H1 (cell line): ENCODE measurements at regions not wholly inside any gene's neighbourhood (a gene's known extent, or its start where the extent isn't known, plus 50 kb on each side); places are given as distances from the start of the nearest gene placed in this dataset.

Experiments used
- CTCF ChIA-PET: fragments of 300-600 bp; sonication (Branson Sonifier 250); formaldehyde crosslinking; loops from one replicate; lab custom pipeline; 2021; ENCODE audit not compliant: partially characterized antibody; lab: Charles Lee
- POLR2A ChIA-PET: fragments of 300-600 bp; sonication (Branson Sonifier 250); formaldehyde crosslinking; loops from one replicate; lab custom pipeline; 2021; ENCODE audit warnings: inconsistent platforms; ENCODE audit not compliant: partially characterized antibody; lab: Charles Lee
- DNase-seq, 2 experiments: peaks; one replicate each; pipeline versions ENCODE4 v3.0.0 to v3.0.0-alpha.2; 2010 to 2022; ENCODE audit warnings: low spot score in 2 of 2, low read depth in 1 of 2, mixed read lengths in 1 of 2
- FAIRE-seq: peaks from 2 replicates; lab custom pipeline; 2011; peaks lifted over from hg19 to GRCh38; lab: Jason Lieb, UNC
- H2AFZ ChIP-seq: 2 replicates; pipeline ENCODE4 v1.8.1; 2012; ENCODE audit warnings: low read length, inconsistent platforms
- H2AK5ac ChIP-seq: 2 replicates; pipeline ENCODE4 v1.6.1; 2013; ENCODE audit warnings: low read depth, low read length
- H2BK120ac ChIP-seq: replicated peaks from 2 replicates; pipeline ENCODE3; 2013; ENCODE audit warnings: low read depth, low read length, inconsistent platforms
- H2BK12ac ChIP-seq: 2 replicates; pipeline ENCODE4 v1.6.1; 2013; ENCODE audit warnings: low read depth, low read length
- H2BK15ac ChIP-seq: 2 replicates; pipeline ENCODE4 v1.6.1; 2013; ENCODE audit warnings: low read length
- H2BK20ac ChIP-seq: 2 replicates; pipeline ENCODE4 v1.6.1; 2013; ENCODE audit warnings: low read length
- H2BK5ac ChIP-seq: 2 replicates; pipeline ENCODE4 v1.6.1; 2013; ENCODE audit warnings: low read depth, low read length
- H3K14ac ChIP-seq: 2 replicates; pipeline ENCODE4 v1.6.1; 2013; ENCODE audit warnings: inconsistent platforms; ENCODE audit not compliant: insufficient read length
- H3K18ac ChIP-seq: 2 replicates; pipeline ENCODE4 v1.6.1; 2013; ENCODE audit warnings: low read length; ENCODE audit errors: extremely low read depth
- H3K23ac ChIP-seq: 2 replicates; pipeline ENCODE4 v1.6.1; 2013; ENCODE audit warnings: inconsistent platforms; ENCODE audit not compliant: insufficient read length
- H3K23me2 ChIP-seq: 2 replicates; pipeline ENCODE4 v1.6.1; 2013; ENCODE audit warnings: low read depth, low read length
- H3K27ac ChIP-seq: 2 replicates; pipeline ENCODE4 v1.6.1; 2011; ENCODE audit warnings: low read depth, low read length, inconsistent platforms
- H3K27me3 ChIP-seq, 4 experiments: replicated peaks in 1 of 4; 1 replicate in 1 of 4; 2 replicates in 3 of 4; pipeline versions ENCODE4 v1.6.1 to v1.8.1; 2011 to 2013; ENCODE audit warnings: low read length in 3 of 4, mild to moderate bottlenecking in 3 of 4, inconsistent platforms in 2 of 4, mixed read lengths in 2 of 4, moderate library complexity in 1 of 4; ENCODE audit not compliant: control insufficient read depth in 3 of 4, insufficient read depth in 3 of 4; ENCODE audit errors: extremely low read depth in 1 of 4
- H3K36me3 ChIP-seq, 4 experiments: 2 replicates each; pipeline versions ENCODE4 v1.6.1 to v1.8.1; 2011 to 2013; ENCODE audit warnings: mild to moderate bottlenecking in 4 of 4, low read length in 3 of 4, moderate library complexity in 2 of 4, control low read depth in 1 of 4, inconsistent platforms in 1 of 4; ENCODE audit not compliant: insufficient read depth in 4 of 4, control insufficient read depth in 2 of 4
- H3K4ac ChIP-seq: replicated peaks from 2 replicates; pipeline ENCODE3; 2013; ENCODE audit warnings: low read length, low read depth, mixed read lengths, inconsistent platforms; ENCODE audit not compliant: insufficient read length
- H3K4me1 ChIP-seq, 4 experiments: replicated peaks in 1 of 4; 1 replicate in 1 of 4; 2 replicates in 3 of 4; pipeline versions ENCODE4 v1.6.1 to v1.8.1; 2011 to 2013; ENCODE audit warnings: low read length in 3 of 4, inconsistent platforms in 2 of 4, mixed read lengths in 1 of 4; ENCODE audit not compliant: insufficient read depth in 4 of 4, control insufficient read depth in 3 of 4
- H3K4me2 ChIP-seq, 2 experiments: 2 replicates each; pipeline versions ENCODE4 v1.6.1 to v1.8.1; 2011 to 2013; ENCODE audit warnings: low read depth in 2 of 2, low read length in 2 of 2, control low read depth in 1 of 2, inconsistent platforms in 1 of 2, mild to moderate bottlenecking in 1 of 2; ENCODE audit not compliant: insufficient read depth in 1 of 2
- H3K4me3 ChIP-seq, 4 experiments: fragments of 200-600, 300-600 bp in 1 of 4; sonication (generic), shearing (Covaris generic), sonication (Bioruptor Twin) in 1 of 4; 2 replicates each; pipeline versions ENCODE4 v1.5.1 to v1.8.1; 2011 to 2016; ENCODE audit warnings: low read length in 4 of 4, low read depth in 3 of 4, control low read depth in 2 of 4, inconsistent platforms in 2 of 4, mild to moderate bottlenecking in 2 of 4, mixed read lengths in 1 of 4, moderate library complexity in 1 of 4; ENCODE audit not compliant: insufficient read depth in 2 of 4; ENCODE audit errors: extremely low read depth in 1 of 4
- H3K56ac ChIP-seq: replicated peaks from 2 replicates; pipeline ENCODE3; 2013; ENCODE audit warnings: low read depth, mild to moderate bottlenecking, mixed read lengths, low read length, inconsistent platforms; ENCODE audit not compliant: insufficient read length
- H3K79me1 ChIP-seq: 2 replicates; pipeline ENCODE4 v1.6.1; 2013; ENCODE audit warnings: low read depth, low read length, control low read depth
- H3K79me2 ChIP-seq, 2 experiments: 2 replicates each; pipeline versions ENCODE4 v1.6.1 to v1.8.1; 2012 to 2013; ENCODE audit warnings: low read length in 2 of 2, mild to moderate bottlenecking in 2 of 2, inconsistent platforms in 1 of 2; ENCODE audit not compliant: insufficient read depth in 2 of 2, control insufficient read depth in 1 of 2
- H3K9ac ChIP-seq, 4 experiments: replicated peaks in 1 of 4; 1 replicate in 1 of 4; 2 replicates in 3 of 4; pipeline versions ENCODE4 v1.6.1 to v1.8.1; 2011 to 2013; ENCODE audit warnings: low read depth in 3 of 4, low read length in 3 of 4, control low read depth in 2 of 4, mild to moderate bottlenecking in 2 of 4, moderate library complexity in 2 of 4, inconsistent platforms in 1 of 4; ENCODE audit errors: extremely low read depth in 1 of 4
- H3K9me3 ChIP-seq, 2 experiments: 2 replicates each; pipeline versions ENCODE4 v1.6.1 to v1.8.1; 2012 to 2013; ENCODE audit warnings: mild to moderate bottlenecking in 2 of 2, moderate library complexity in 2 of 2, control low read depth in 1 of 2, inconsistent platforms in 1 of 2, low read depth in 1 of 2, low read length in 1 of 2, mixed read lengths in 1 of 2; ENCODE audit not compliant: insufficient read depth in 2 of 2
- H4K20me1 ChIP-seq, 2 experiments: replicated peaks in 1 of 2; 2 replicates each; pipeline versions ENCODE3 to v1.8.1; 2011 to 2013; ENCODE audit warnings: inconsistent platforms in 2 of 2, low read length in 2 of 2, mild to moderate bottlenecking in 1 of 2; ENCODE audit not compliant: insufficient read depth in 2 of 2, control insufficient read depth in 1 of 2
- H4K5ac ChIP-seq: 2 replicates; pipeline ENCODE4 v1.6.1; 2013; ENCODE audit warnings: low read length, low read depth, mixed read lengths, inconsistent platforms; ENCODE audit not compliant: insufficient read length
- H4K8ac ChIP-seq: 2 replicates; pipeline ENCODE4 v1.8.0; 2013; ENCODE audit warnings: mild to moderate bottlenecking, moderate library complexity, low read length, inconsistent platforms; ENCODE audit not compliant: insufficient read depth; ENCODE audit errors: extremely low read depth
- H4K91ac ChIP-seq: replicated peaks from 2 replicates; pipeline ENCODE3; 2013; ENCODE audit warnings: low read length, mixed read lengths, inconsistent platforms; ENCODE audit not compliant: insufficient read length
- ATF2 ChIP-seq: IDR thresholded peaks from 2 replicates; pipeline ENCODE4 v1.6.1; 2012; ENCODE audit warnings: low read length, inconsistent platforms
- CHD1 ChIP-seq: IDR thresholded peaks from 2 replicates; pipeline ENCODE4 v1.6.1; 2012; ENCODE audit warnings: low read depth, low read length, improper control_type of control experiment
- GABPA ChIP-seq: IDR thresholded peaks from 2 replicates; pipeline ENCODE4 v1.6.1; 2011; ENCODE audit warnings: mild to moderate bottlenecking, low read length, moderate library complexity, borderline replicate concordance; ENCODE audit not compliant: insufficient read depth
- JUN ChIP-seq: IDR thresholded peaks from 2 replicates; pipeline ENCODE4 v1.6.1; 2011; ENCODE audit warnings: low read depth, mild to moderate bottlenecking, improper control_type of control experiment, low read length
- JUND ChIP-seq: IDR thresholded peaks from 2 replicates; pipeline ENCODE4 v1.6.1; 2011; ENCODE audit warnings: mild to moderate bottlenecking, improper control_type of control experiment, low read length
- NANOG ChIP-seq: IDR thresholded peaks from 2 replicates; pipeline ENCODE4 v1.6.1; 2011; ENCODE audit warnings: low read length, low read depth, mild to moderate bottlenecking, inconsistent platforms; ENCODE audit not compliant: insufficient read depth, poor library complexity, severe bottlenecking
- NRF1 ChIP-seq: IDR thresholded peaks from 2 replicates; pipeline ENCODE4 v1.6.1; 2011; ENCODE audit warnings: mild to moderate bottlenecking, low read depth, low read length, improper control_type of control experiment
- POLR2A ChIP-seq, 2 experiments: IDR thresholded peaks; 1 replicate in 1 of 2; 2 replicates in 1 of 2; pipeline ENCODE4 v1.6.1; 2011; ENCODE audit warnings: low read depth in 2 of 2, low read length in 2 of 2, mild to moderate bottlenecking in 2 of 2; ENCODE audit errors: control extremely low read depth in 1 of 2
- RBBP5 ChIP-seq: IDR thresholded peaks from 2 replicates; pipeline ENCODE4 v1.7.1; 2012; ENCODE audit warnings: low read depth, mild to moderate bottlenecking, inconsistent platforms, low read length, moderate library complexity, borderline replicate concordance
- SP1 ChIP-seq: IDR thresholded peaks from 2 replicates; pipeline ENCODE4 v1.6.1; 2011; ENCODE audit warnings: low read depth, low read length
- SUZ12 ChIP-seq: fragments of 200-600 bp; sonication (generic); IDR thresholded peaks from 2 replicates; pipeline ENCODE4 v1.6.1; 2012; ENCODE audit warnings: mild to moderate bottlenecking, inconsistent platforms, low read length, moderate library complexity, mixed read lengths
- TEAD4 ChIP-seq: IDR thresholded peaks from 2 replicates; pipeline ENCODE4 v1.6.1; 2012; ENCODE audit warnings: low read depth, low read length, inconsistent platforms, mixed read lengths
- WGBS, 2 experiments: shearing (Covaris generic) in 1 of 2; methylation state at CpG; one replicate each; pipeline versions ENCODE4 v1.1.6 to v1.1.7; 2013 to 2015; ENCODE audit warnings: low lambda C conversion rate in 2 of 2, mixed read lengths in 2 of 2, inconsistent platforms in 1 of 2, low coverage in 1 of 2, missing lambda C conversion rate in 1 of 2; ENCODE audit not compliant: insufficient replicate concordance in 2 of 2, insufficient coverage in 1 of 2, insufficient read length in 1 of 2; ENCODE audit errors: extremely low coverage in 1 of 2, missing lambda C conversion rate in 1 of 2; 5-methylcytosine and 5-hydroxymethylcytosine counted together
- TF ChIP-seq, protein P1 (sequence below): IDR thresholded peaks from 2 replicates; pipeline ENCODE4 v1.6.1; 2012; ENCODE audit warnings: inconsistent platforms

- no peak overlapping the region for H3K56ac ChIP-seq
- no peak overlapping the region for H2BK15ac ChIP-seq
- H4K20me1 ChIP-seq = peaks cover 0 to 4% of the 10 kb centered on the region in 2 experiments
- H2BK5ac ChIP-seq = no peak overlapping the region
- no peaks in the 10 kb centered on the region for H3K9me3 ChIP-seq
- no peak overlapping the region for H3K4ac ChIP-seq
- FAIRE-seq = no peak
- no peaks in the 10 kb centered on the region; the same call in 1 of the 2 replicates for H3K79me1 ChIP-seq
- WGBS, 2 experiments = 82% methylated on average over 8 of the region's 8 CpGs; no CpG with 5 or more reads in 1 of the 2 experiments
- H4K5ac ChIP-seq = no peak overlapping the region
- H3K4me2 ChIP-seq = no peak overlapping the region
- H2BK20ac ChIP-seq = no peak overlapping the region
- H3K4me3 ChIP-seq = no peak overlapping the region
- no peak overlapping the region for H3K9ac ChIP-seq
- no peaks in the 10 kb centered on the region for H3K27me3 ChIP-seq
- H3K18ac ChIP-seq = no peak overlapping the region
- H3K23ac ChIP-seq = no peak overlapping the region
- peaks cover 4% of the 10 kb centered on the region; the same call in 1 of the 2 replicates for H3K23me2 ChIP-seq
- no peak for DNase-seq
- no peak overlapping the region for H4K91ac ChIP-seq
- no peak overlapping the region for H2AFZ ChIP-seq
- no peak overlapping the region for H2BK120ac ChIP-seq
- H2BK12ac ChIP-seq = no peak overlapping the region
- no peaks in the 10 kb centered on the region for H3K4me1 ChIP-seq
- no peak overlapping the region for H3K14ac ChIP-seq
- no peaks in the 10 kb centered on the region for H3K36me3 ChIP-seq
- H3K79me2 ChIP-seq = no peaks in the 10 kb centered on the region
- POLR2A ChIA-PET = no interaction called here
- CTCF ChIA-PET = no interaction called here
- no peak overlapping the region for H2AK5ac ChIP-seq
- H3K27ac ChIP-seq = no peak overlapping the region
- no peak overlapping the region for H4K8ac ChIP-seq
- TF ChIP-seq CHD1 (no peak), SUZ12 (no peak), POLR2A (IDR thresholded peaks at IDR 0.05; ENCODE audit: control extremely low read depth in 1 of 2, low read depth in 2 of 2, low read length in 2 of 2) (no peak), NRF1 (no peak), NANOG (no peak), SP1 (no peak), RBBP5 (no peak), TEAD4 (no peak), JUN (no peak), GABPA (no peak), JUND (no peak), ATF2 (no peak)
- TF ChIP-seq, protein P1, sequence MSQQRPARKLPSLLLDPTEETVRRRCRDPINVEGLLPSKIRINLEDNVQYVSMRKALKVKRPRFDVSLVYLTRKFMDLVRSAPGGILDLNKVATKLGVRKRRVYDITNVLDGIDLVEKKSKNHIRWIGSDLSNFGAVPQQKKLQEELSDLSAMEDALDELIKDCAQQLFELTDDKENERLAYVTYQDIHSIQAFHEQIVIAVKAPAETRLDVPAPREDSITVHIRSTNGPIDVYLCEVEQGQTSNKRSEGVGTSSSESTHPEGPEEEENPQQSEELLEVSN = no peak
These were observed 720.8 kb upstream of the ADAMTS16 start for GRCh38 chr5:4419281-4419680.
